Duodenal mucosa (tissue), 2 donors: ENCODE measurements at regions not wholly inside any gene's neighbourhood (a gene's known extent, or its start where the extent isn't known, plus 50 kb on each side); places are given as distances from the start of the nearest gene placed in this dataset.

ENCODE experiments used
- H3K27ac ChIP-seq: one replicate; pipeline ENCODE4 v1.7.0; 2013; ENCODE audit warnings: low read depth, low read length
- H3K27me3 ChIP-seq, 2 donors: one replicate each; pipeline ENCODE4 v1.7.0; 2013; ENCODE audit warnings: low read length in 2 of 2, control low read depth in 1 of 2; ENCODE audit not compliant: insufficient read depth in 2 of 2, control insufficient read depth in 1 of 2
- H3K36me3 ChIP-seq, 2 donors: one replicate each; pipeline ENCODE4 v1.7.0; 2013; ENCODE audit warnings: low read length in 2 of 2, control low read depth in 1 of 2; ENCODE audit not compliant: insufficient read depth in 2 of 2, control insufficient read depth in 1 of 2
- H3K4me1 ChIP-seq, 2 donors: one replicate each; pipeline ENCODE4 v1.7.0; 2013; ENCODE audit warnings: low read length in 2 of 2, control low read depth in 1 of 2; ENCODE audit not compliant: insufficient read depth in 2 of 2, control insufficient read depth in 1 of 2
- H3K4me3 ChIP-seq, 2 donors: one replicate each; pipeline ENCODE4 v1.7.0; 2013; ENCODE audit warnings: low read length in 2 of 2, low read depth in 1 of 2
- H3K9ac ChIP-seq, 2 donors: one replicate each; pipeline ENCODE4 v1.7.0; 2013; ENCODE audit warnings: low read length in 2 of 2, low read depth in 1 of 2
- H3K9me3 ChIP-seq, 2 donors: one replicate each; pipeline ENCODE4 v1.7.0; 2013; ENCODE audit warnings: low read length in 2 of 2, control low read depth in 1 of 2; ENCODE audit not compliant: control insufficient read depth in 1 of 2

DNA sequence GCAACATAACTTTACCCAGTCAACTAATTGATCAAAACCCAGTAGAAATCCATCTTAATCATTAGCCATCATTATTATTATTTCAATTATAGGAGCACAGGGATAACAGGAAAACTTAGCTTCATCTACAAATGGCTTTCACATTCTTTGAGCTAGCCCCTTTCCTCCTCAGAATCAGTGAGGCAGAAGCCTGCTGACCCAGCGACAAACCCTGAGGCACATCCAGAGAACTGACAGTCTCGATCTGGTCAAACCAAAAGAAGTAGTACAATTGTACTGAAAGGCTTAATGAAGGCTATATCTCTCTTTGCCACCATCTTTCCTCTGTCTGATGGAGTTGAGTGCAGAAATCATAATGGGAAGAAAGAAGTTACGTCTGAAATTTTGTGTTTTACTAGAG is 109.8 kb upstream of the ARID2 start:
- no peaks in the 10 kb centered on the region for H3K9me3 ChIP-seq
- H3K4me3 ChIP-seq = no peak overlapping the region
- no peaks in the 10 kb centered on the region for H3K4me1 ChIP-seq

GRCh38 chr12:45621703-45622102 is 107.8 kb upstream of the ARID2 start:
- Histone ChIP-seq H3K9ac (no peak overlapping the region), H3K27ac (no peak overlapping the region)

More for the DNA sequence above, 109.8 kb upstream of the ARID2 start:
- Histone ChIP-seq H3K9ac (no peak overlapping the region), H3K36me3 (no peaks in the 10 kb centered on the region), H3K27me3 (no peaks in the 10 kb centered on the region), H3K27ac (no peak overlapping the region)

GRCh38 chr12:45622210-45622937 is 107.1 kb upstream of the ARID2 start:
- H3K27ac ChIP-seq = no peak overlapping the region
- H3K4me1 ChIP-seq = no peaks in the 10 kb centered on the region
- no peaks in the 10 kb centered on the region for H3K27me3 ChIP-seq
- H3K4me3 ChIP-seq = no peak overlapping the region
- H3K9me3 ChIP-seq = no peaks in the 10 kb centered on the region
- H3K36me3 ChIP-seq = no peaks in the 10 kb centered on the region
- H3K9ac ChIP-seq = no peak overlapping the region

More at GRCh38 chr12:45621703-45622102, 107.8 kb upstream of the ARID2 start:
- Histone ChIP-seq H3K9me3 (no peaks in the 10 kb centered on the region), H3K4me3 (no peak overlapping the region), H3K36me3 (no peaks in the 10 kb centered on the region), H3K4me1 (no peaks in the 10 kb centered on the region), H3K27me3 (no peaks in the 10 kb centered on the region)

DNA sequence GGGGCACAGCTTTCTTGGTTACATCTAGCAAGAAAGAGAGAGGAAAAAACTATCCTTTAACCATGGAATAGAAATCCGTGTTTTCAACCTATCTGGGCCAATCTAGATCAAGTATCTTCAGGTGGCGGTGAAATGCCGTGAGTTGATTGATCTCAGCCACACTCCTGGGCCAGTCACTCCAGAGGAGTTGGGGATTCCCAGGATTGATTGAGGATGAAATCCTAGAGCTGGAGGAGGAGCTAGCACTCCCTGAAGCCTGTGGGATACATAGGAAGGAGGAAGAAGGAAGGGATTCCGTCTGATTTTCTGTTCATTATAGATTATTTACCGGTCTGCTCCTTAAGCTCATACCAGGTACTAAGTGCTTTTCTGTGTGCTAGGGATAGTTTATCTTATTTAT is 106.3 kb upstream of the ARID2 start:
- H3K27me3 ChIP-seq = no peaks in the 10 kb centered on the region
- H3K27ac ChIP-seq = no peak overlapping the region
- no peaks in the 10 kb centered on the region for H3K36me3 ChIP-seq
- H3K4me1 ChIP-seq = no peaks in the 10 kb centered on the region
- no peak overlapping the region for H3K9ac ChIP-seq
- H3K4me3 ChIP-seq = no peak overlapping the region
- H3K9me3 ChIP-seq = no peaks in the 10 kb centered on the region

DNA sequence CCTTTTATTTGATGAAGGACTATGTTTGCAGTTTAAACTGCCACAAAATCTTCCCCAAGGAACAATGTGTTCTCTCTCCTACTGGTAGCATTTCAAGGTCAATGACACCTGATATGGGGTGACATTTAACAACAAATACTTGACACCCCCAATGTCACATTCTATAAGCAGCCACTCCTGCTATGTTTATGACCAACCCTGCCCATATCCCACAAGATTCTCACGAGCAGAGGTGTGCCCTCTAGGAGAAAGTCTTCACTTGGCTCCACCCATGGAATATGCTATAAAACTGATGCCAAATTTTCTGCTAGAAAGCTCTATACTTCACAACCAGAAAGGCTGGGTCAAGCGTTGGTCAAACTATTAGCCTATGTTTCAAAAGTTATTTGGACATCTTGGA is 105.6 kb upstream of the ARID2 start:
- Histone ChIP-seq H3K4me3 (no peak overlapping the region), H3K27me3 (no peaks in the 10 kb centered on the region), H3K36me3 (no peaks in the 10 kb centered on the region), H3K27ac (no peak overlapping the region), H3K4me1 (no peaks in the 10 kb centered on the region), H3K9me3 (no peaks in the 10 kb centered on the region), H3K9ac (no peak overlapping the region)

DNA sequence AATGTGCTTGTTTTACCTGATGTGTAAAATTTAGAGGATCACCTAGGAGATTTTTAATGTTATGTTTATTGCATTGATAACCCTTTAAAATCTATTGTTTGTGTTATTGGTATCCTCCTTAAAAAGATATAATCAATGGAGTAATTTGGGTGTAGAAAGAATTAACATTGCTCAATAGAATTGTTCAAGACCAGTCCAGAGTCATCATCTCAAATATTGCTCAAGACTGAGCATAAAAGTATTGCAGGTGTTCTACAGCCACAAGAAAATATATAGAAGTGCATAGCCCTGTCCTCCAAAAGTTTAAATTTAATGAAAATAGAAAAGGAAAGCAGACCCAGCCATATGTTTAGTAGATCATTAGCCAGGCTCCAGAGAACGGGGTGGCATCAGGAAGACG is 102.5 kb upstream of the ARID2 start:
- H3K36me3 ChIP-seq = no peaks in the 10 kb centered on the region
- H3K4me1 ChIP-seq = no peaks in the 10 kb centered on the region
- H3K9ac ChIP-seq = no peak overlapping the region
- H3K4me3 ChIP-seq = no peak overlapping the region
- no peaks in the 10 kb centered on the region for H3K27me3 ChIP-seq
- H3K9me3 ChIP-seq = no peaks in the 10 kb centered on the region
- H3K27ac ChIP-seq = no peak overlapping the region

- H3K4me1 ChIP-seq = no peaks in the 10 kb centered on the region
- no peaks in the 10 kb centered on the region for H3K36me3 ChIP-seq
Observed at GRCh38 chr12:45627407-45628069, 102.0 kb upstream of the ARID2 start.

GRCh38 chr12:45629292-45629691 is 100.2 kb upstream of the ARID2 start:
- H3K4me3 ChIP-seq = no peak overlapping the region
- H3K27ac ChIP-seq = no peak overlapping the region
- H3K9ac ChIP-seq = no peak overlapping the region
- no peaks in the 10 kb centered on the region for H3K27me3 ChIP-seq
- no peaks in the 10 kb centered on the region for H3K9me3 ChIP-seq
- H3K4me1 ChIP-seq = no peaks in the 10 kb centered on the region
- no peaks in the 10 kb centered on the region for H3K36me3 ChIP-seq

More at GRCh38 chr12:45627407-45628069, 102.0 kb upstream of the ARID2 start:
- Histone ChIP-seq H3K9me3 (no peaks in the 10 kb centered on the region), H3K27ac (no peak overlapping the region), H3K27me3 (no peaks in the 10 kb centered on the region), H3K4me3 (no peak overlapping the region), H3K9ac (no peak overlapping the region)

- H3K9ac ChIP-seq = no peak overlapping the region
- H3K4me1 ChIP-seq = no peaks in the 10 kb centered on the region
- H3K9me3 ChIP-seq = no peaks in the 10 kb centered on the region
- no peak overlapping the region for H3K27ac ChIP-seq
- no peak overlapping the region for H3K4me3 ChIP-seq
- H3K36me3 ChIP-seq = no peaks in the 10 kb centered on the region
- H3K27me3 ChIP-seq = no peaks in the 10 kb centered on the region
Observed at GRCh38 chr12:45633733-45634132, 95.8 kb upstream of the ARID2 start.

DNA sequence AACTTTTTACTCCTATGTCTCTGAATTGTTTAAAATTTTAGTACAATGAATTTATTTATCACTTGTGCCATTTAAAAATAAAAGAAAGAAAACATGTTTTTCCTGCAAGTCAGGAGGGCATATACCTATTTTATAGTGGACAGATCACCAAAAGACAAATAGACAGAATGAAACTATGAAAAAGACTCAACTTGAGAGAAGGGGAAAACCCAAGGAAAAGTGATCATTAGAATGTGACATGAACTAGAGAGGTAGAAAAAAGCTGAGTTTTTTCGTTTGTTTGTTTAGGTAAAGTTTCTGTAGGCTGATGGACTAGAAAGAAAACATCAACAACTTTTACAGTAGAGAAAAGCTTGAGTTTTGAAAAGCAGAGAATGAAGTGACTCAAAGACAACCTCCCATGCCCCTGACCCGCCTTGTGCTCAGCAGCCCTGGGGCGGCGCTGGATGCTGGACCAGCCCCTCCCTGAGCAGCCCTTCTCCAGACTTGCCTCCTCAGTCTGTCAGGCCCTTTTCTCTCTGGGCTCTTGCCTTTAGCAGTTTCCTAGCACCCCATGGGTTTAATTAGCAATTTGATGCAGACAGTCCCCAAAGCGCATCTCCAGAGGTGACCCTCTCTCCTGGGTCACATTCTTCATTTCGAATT is 95.1 kb upstream of the ARID2 start:
- Histone ChIP-seq H3K9ac (no peak overlapping the region), H3K36me3 (no peaks in the 10 kb centered on the region), H3K9me3 (no peaks in the 10 kb centered on the region), H3K27ac (no peak overlapping the region), H3K4me1 (no peaks in the 10 kb centered on the region), H3K27me3 (no peaks in the 10 kb centered on the region), H3K4me3 (no peak overlapping the region)
